Stimulated activated CD4-positive, alpha-beta T cell treated with anti-CD3 and anti-CD28 coated beads, Interleukin-15, amount 100 ng/mL, for 48 hours (primary cell): ENCODE measurements at regions not wholly inside any gene's neighbourhood (a gene's known extent, or its start where the extent isn't known, plus 50 kb on each side); places are given as distances from the start of the nearest gene placed in this dataset.

ENCODE experiments used
- DNase-seq, 2 donors: peaks; one replicate each; pipeline ENCODE4 v3.0.0-alpha.2; 2020; ENCODE audit warnings: low read depth in 2 of 2

DNA sequence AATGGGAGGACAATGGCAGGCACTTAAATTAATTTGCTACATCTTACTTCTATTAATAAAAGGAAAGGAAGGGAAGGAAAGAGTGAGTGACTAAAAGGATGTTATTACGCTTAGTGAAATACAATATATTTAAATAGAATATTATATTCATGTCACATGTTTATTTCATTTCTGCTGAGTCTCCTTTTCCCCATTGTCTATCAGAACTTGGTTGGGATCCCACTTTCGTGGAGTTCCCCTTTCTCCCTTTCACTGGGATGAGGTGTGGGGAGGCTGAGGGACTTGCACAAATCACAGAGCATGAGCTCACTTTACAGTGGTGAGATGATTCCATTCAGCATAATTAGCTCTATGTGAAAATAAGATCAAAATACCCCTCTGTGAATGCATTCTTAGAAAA is 730.6 kb downstream of the TSN start:
- no peak for DNase-seq

DNA sequence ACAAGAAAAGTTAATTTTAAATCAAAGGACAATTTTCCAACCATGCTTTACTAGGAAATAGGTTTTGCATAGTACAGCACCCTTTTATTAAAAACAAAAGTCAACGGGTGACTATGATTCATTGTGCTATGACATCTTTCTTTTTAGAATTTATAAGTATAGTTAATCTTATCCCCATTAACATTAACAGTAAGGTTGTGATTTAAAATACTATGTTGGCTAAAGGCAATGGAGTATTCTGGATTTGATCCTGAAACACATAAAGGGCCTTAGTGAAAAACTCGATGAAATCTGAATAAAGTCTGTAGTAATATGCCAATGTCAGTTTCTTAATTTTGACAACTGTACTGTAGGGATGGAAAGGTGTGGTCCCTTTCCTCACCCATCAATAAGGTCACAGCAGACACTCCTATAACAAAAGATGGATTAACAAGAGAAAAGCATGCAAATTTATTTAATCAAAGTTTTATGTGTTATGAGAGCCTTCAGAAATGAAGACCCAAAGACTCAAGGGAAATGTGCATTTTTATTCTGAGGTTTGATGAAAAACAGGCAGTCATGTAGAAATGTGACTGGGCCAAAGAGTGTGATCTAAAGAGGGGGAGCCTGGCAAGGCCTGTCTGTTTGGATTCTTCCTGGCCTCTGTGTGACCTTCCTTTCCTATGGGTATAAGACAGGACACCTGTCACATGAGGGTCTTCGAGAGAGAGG is 731.4 kb downstream of the TSN start:
- no peak for DNase-seq

DNA sequence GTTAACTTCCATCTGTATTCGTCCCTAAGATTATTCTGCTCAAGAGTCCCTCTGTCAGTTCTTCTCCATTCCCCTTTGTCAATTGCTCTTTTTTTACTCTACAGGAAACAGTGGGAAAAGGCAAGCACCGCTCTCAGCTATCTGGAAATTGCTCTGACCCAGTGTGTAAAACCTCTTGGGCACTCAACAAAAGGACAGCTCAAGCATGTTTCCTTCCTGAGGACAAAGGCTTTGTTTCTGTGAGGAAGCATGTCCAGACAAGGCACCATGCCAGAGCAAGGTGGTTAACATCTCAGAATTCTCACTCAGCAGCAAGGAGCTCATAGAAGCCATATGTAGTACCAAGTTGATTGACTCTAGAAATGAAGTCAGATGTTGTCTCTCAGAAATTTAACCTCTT is 735.6 kb downstream of the TSN start:
- DNase-seq: no peak

DNA sequence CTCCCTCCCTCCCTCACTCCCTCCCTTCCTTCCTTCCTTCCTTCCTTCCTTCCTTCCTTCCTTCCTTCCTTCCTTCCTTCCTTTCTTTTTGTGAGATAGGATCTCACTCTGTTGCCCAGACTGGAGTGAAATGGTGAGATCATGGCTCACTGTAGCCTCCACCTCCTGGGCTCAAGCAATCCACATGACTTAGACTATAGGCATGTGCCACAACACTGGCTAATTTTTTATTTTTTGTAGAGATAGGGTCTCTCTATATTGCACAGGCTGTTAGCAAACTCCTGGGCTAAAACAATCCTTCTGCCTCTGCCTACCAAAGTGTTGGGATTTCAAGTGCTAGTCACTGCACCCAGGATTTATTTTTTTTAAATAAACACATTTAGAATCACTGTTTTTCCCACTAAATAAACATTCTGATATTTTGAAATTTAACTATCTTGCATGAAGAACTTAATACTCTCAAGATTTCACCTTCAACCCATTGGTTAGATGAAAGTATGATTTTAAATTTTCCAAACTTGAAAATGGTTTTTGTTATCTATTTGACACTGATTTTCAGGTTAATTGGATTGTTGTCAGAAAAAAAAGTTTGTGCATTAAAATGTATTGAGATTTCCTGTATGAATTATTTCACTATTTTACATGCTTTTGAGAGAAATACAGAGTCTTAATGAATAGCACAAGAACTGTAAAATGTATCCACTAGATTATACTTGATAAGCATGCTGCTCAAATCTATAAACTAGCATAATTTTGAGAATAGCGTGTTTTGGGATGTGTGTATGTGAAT is 745.1 kb downstream of the TSN start:
- no peak for DNase-seq

DNA sequence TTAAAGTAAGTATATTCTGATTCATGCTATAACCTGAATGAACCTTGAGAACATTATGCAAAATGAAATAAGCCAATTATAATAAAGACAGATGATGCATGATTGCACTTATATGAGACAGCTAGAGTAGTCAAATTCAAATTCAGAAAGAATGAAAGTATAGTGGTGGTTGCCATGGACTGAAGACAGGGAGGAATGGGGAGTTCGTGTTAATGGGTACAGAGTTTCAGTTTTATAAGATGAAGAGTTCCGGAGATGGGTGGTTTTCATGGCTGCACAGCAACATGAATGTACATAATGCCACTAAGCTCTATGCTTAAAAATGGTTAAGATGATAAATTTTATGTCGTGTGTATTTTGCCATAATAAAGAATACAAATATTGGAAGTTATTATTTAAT is 751.2 kb downstream of the TSN start:
- DNase-seq: no peak

DNA sequence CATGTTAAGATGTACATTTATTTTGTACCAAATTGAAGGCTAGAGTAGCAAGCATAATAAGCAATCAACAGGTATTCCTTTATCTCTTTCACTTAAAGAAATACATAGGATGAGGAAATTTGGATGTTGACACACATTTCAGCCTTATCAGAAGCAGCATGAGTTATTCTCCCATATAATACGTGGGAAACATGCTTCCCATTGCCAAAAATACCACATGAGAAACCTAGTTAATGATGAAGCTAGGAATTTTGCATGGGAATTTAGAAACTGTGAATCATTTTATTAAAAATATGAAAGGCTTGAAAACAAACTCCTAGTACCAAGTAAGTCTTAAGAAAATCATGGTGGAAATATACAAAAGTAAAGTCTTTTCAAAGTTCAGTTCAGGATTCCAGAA is 751.8 kb downstream of the TSN start:
- no peak for DNase-seq

DNA sequence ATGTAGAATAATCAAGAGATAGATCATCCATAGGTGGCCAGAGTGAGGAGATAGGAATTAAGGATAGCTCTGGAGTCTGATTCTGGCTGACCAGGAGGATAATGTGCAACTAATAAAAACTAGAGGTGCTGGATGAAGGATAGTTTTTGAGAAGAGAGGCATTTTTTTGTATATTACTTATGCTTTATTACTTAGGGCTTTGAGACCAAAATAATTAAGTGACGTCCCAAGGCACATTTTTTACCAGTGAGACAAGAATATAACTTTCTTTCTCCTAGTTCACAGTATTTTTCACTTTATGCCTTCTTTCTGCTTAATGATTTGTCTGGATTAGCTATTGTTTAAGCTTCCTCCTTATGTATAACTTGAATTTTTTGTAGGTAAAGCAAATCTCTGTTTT is 756.6 kb downstream of the TSN start:
- no peak for DNase-seq

DNA sequence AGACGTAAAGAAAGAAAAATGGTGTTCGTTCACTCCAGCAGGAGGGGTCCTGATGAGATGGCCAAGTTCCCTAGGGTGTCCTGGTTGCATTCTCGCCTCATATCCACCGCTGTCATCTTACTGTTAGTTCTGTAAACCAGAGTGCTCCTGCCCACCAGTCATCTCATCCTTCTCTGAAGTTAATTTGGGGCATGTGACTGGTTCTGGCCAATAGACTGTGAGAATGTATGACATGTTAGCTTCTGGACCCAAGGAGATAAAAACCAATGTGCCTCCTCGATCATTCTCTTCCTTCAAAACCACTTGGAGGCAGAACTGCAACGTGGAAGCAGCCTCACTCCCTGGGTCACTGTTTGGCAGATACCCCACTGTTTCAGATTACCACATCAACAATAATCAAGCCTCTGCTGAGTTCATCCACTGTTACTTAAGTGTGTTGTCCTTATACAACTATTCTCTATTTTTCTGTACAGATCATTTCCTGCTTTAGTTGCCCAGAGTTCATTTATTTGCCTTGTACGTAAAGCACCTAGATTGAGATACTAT is 759.1 kb downstream of the TSN start:
- no peak for DNase-seq

DNA sequence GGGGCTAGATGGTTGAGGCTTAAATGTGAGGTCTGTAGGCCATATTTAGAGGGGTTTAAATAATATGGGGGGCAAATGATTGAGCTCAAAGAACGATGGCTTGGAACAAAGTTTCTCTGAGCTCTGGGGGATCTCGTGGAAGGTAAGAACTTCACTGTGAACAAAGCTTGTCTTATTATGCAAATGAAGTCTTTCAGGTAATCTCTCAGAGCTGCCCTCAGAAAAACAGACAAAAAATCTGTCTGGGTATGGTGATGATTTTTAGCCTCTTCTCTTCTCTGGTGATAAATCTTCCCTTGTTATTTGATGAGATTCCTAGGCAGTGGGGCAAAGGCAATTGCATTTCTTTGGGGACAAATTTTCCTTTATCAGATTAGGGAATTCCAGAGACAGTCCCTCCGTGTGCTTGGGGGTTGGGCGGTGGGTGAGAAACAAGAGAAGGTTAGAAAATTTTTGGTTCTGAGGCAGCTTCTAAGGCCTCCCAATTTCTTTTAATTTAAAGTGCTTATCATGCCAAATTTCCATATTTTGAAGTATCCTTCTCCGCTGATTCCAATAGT is 760.4 kb downstream of the TSN start:
- DNase-seq: no peak

DNA sequence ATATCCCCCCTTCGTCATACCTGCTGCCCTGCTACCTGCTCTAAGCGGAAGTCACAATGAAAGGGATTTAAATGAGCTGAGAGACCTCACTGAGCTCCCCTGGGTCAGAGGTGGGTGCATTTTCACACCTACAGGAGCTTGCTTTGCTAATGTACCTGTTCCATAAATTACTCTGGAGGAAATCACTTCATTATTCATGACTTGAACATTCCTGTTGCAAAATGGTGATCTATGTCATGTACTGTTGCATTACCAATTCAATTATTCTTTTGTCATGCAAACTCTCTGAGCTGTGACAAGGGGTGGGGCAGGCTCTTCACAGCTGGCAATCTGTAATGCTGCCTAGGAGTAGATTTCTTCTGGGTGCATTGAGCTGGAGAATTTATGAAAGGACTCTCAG is 761.3 kb downstream of the TSN start:
- no peak for DNase-seq

DNA sequence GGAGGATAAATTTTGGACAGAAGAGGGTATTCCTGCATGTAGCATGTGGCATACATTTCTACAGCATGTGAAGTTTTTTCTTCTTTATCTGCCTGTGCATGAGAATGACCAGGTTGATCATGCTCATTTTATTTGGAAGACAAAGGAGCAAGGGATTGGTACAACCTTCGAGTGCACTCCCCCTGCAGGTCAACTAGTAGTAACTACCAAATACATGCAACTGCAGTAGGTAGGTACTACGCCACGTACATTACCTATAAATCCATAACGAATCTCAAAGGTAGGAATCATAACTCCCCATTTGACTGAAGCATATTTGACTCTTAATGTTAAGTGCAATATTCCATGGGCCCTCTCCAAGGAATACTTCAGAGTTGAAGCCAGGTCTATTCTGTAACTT is 763.9 kb downstream of the TSN start:
- DNase-seq: no peak

DNA sequence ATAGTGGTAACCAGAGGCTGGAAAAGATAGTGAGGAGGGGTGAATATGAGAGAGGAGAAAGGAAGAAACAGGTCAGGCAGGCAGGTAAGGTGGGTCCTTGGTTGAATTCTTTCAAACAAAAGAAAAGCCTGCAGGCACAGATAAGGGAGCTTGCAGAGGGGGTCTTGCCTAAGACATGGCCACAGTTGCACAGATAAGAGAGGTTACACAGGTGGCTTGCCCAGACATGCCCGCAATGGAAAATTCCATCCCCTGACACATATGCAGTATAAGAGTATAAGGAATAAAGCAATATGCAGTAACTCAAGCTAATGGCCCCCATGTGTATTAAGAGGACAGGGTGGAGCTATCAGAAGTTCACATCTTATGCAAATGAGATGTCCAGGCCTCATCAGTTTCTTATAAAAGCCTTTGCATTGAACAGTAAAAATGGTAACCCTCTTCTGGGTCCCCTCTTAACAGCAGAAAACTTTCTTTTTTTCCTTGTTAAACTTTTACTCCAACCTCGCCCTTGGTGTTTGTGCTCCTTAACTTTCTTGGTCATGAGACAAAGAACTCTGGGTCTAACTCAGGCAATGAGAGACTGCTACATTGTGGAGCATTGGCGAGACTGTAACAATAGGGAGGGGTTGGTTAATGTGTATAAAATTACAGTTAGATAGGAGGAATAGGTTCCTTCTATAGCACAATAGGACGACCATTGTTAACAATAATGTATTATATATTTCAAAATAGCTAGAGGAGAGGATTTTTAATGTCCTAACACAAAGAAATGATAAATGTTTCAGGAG is 764.6 kb downstream of the TSN start:
- DNase-seq: no peak

DNA sequence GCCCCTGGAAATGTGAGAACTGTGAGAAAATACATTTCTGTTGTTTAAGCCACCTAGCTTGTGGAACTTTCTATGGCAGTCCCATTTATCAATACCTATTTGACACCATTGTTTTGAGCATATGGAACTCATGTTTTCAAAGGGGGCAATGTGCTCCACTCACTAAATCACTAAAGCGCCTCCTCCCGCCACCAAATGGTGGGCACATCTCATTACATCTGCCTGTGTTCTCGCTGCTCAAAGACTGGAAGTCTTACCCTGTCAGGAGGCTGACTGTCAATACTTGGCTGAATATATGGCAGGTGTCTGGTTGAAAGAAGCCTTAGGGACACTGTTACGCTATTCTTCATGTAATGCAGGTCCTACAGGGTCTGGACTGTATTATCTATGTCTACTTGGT is 767.7 kb downstream of the TSN start:
- no peak for DNase-seq

DNA sequence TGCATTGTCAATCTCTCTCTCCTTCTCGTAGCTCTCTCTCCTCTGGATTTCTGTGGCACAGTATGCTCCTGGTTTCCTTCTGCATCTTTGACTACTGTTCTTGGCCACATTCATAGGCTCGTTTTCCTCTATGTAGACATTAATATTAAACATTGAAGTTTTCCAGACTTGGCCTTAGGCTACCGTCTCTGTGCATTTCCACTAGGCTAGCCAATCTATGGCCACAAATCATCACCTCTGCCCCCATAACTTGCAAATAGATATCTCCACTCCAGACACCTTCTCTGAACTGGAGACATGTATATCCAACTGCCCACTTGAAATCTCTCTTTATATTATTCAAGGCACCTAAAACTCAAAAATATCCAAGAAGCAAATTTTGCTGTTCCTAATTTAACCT is 768.5 kb downstream of the TSN start:
- no peak for DNase-seq

DNA sequence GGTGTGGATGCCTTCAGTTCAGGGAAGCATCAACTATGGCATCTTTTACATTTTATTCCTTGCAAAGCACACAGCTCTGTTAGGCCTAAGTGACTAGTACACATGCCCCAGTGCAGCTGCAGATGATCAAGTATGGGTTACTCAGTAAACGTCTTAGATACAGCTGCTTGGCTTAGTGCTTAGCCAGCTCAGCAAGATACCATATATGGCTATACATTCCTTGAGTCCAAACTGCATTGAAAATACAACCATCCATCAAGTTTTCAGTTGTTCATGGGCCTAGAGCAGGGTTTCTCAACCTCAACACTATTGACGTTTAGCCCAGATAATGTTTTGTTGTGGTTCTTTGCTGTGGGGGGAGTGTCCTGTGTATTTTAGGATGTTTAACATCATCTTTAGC is 769.9 kb downstream of the TSN start:
- no peak for DNase-seq

DNA sequence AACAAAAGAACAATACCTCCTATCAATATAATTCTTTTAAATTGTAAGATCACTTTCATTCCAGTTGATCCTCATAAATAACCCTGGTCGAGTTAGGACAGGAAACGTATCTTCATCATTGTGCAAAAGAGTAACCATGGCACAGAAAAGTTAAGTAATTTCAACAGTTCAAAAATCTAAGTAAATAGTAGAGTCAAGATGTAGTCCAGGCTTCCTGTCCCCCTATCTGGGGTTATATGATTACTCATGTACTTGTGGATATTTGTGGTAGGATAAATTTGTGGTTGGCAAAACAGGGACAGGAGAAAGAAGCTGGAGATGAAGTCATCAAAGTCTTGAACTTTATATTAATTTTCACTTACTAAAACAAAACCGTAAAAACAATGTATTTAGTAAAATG is 772.6 kb downstream of the TSN start:
- no peak for DNase-seq

DNA sequence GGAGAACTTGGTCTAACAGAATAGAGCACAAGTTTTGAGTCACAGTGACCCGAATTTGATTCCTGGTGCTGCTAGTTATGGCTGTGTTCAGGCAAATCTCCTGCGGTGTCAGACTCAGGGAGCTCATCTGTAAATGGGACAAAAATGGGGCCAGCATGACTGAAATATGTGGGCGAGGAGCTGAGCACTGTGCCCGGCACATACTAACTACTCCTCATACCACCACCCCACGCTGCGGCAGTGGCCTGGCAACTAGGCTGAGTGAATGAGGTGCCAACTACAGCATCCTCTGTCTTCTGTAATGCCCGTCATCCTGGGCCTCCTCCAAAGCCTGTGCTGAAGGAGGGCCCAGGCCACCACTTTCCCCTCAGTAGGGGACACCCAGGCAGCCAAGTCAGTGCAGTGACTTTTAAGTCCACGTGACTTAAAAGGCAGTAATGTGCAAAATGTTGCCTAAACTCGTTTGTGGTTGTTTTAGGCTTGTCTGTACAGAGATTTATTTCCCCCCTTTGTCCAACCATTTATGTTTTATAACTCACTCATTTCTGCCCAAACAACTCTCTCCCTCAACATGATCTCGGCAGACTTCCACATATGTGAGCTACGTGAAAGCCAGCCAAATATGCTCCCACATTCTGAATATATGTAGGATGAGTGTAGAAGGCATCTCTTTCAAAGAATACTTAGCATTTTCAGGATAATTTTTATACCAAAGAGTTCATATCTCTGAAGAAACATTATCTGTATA is 773.7 kb downstream of the TSN start:
- DNase-seq: no peak

DNA sequence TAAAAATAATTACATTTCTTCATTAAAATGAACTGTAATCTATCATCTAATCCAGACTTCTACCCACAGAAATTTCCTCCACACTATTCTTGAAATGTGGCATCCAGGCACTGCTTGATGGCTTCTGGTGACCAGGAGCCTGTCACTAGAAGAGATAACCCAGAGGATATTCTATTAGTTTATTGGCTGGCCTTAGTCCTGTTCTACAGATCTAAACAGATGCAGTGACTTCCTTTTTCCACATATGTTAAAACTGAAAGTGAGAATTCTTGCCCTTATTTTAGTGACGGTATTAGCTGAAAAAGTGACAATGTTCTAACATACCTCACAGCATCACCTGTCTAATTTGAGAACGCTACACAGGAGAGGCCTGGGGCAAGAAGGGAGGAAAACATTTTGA is 775.4 kb downstream of the TSN start:
- DNase-seq: no peak

DNA sequence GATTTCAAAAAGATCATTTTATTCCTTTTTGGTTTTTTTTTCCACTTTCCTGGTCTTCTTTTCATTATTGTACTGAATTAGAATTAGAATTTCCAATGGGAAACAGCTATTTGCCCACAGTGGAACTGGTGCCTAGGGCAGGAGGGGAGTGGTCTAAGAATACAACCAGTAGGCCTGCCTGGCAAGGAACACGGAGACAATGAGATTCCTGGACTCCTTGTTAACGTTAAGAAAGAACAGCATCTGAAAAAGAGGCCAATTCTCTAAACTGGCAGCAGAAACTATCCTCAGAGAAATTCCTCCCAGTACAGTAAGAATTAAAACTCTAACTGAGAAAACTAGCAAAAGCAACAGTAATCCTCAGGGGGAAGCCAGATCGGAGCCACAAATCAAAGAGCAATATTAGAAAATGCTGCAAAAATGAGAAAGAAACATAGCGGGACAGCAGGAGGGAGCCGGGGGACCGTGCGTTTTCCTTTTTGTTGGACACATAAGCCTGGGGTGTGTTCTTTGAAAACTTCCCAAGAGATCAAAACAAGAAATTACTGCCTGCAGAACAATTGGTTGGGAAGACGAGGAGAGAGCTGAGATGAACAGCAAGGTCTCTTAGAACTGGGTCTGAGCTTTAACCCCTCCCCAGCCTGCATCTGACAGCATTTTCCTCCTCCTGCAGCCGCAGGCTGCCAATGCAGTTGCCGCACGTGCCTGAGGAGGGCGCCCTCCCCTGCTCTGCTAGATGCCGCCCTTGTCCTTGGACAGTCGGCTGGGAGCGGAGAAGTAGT is 776.0 kb downstream of the TSN start:
- DNase-seq: no peak

DNA sequence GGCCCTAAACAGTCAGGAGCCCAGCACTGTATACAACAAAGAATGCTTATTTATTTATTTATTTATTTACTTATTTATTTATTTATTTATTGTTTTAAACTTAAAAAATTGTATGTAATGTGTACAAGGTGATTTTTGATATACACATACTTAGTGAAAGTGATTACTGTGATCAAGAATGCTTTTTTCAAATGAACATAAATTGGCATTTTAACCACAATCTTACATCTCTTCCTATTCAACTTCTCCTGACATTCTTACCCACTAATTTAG is 776.6 kb downstream of the TSN start:
- DNase-seq: no peak

DNA sequence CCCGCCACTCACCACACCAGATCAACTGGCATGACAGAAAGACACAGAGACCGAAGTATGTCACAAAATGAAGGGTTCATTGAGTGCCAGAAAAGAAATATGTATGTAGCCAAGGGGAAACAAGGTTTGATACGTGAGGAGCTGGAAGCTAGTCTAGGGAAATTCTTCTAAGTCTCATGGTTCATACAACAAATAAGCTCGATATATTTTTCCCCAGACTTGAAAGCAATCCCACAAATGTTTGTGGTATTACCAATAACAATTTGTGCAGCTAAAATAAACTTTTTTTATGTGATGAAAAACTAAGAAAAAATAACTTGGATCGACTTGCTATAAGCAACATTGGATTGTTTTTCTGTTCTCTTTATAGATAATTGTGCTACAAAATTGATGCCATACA is 777.0 kb downstream of the TSN start:
- DNase-seq: no peak
